ENCODE measurements at regions not wholly inside any gene's neighbourhood (a gene's known extent, or its start where the extent isn't known, plus 50 kb on each side); places are given as distances from the start of the nearest gene placed in this dataset.

GRCh38 chr15:70420948-70421482, 323.3 kb upstream of the TLE3 start:
- DNase-seq = no peak

- DNase-seq = no peak
Measured at GRCh38 chr15:70420086-70420947, 322.6 kb upstream of the TLE3 start.

GRCh38 chr15:70418943-70419342, 321.2 kb upstream of the TLE3 start:
- no peak for DNase-seq

- DNase-seq = no peak
Measured at GRCh38 chr15:70417535-70417934, 319.8 kb upstream of the TLE3 start.

GRCh38 chr15:70416829-70417228, 319.1 kb upstream of the TLE3 start:
- DNase-seq = no peak

GRCh38 chr15:70415398-70415797, 317.7 kb upstream of the TLE3 start:
- no peak for DNase-seq

- no peak for DNase-seq
Measured at GRCh38 chr15:70414626-70415025, 316.9 kb upstream of the TLE3 start.

- DNase-seq = no peak
Measured at GRCh38 chr15:70412794-70413193, 315.1 kb upstream of the TLE3 start.

- DNase-seq = no peak
Measured at GRCh38 chr15:70411143-70411863, 313.6 kb upstream of the TLE3 start.

GRCh38 chr15:70410371-70410985, 312.8 kb upstream of the TLE3 start:
- no peak for DNase-seq

GRCh38 chr15:70409388-70409787, 311.7 kb upstream of the TLE3 start:
- DNase-seq = no peak

- DNase-seq = no peak
Measured at GRCh38 chr15:70407955-70408354, 310.2 kb upstream of the TLE3 start.

GRCh38 chr15:70407336-70407670, 309.6 kb upstream of the TLE3 start:
- DNase-seq = no peak

- DNase-seq = no peak
Measured at GRCh38 chr15:70406617-70407335, 309.1 kb upstream of the TLE3 start.

- no peak for DNase-seq
Measured at GRCh38 chr15:70401709-70402108, 304.0 kb upstream of the TLE3 start.

GRCh38 chr15:70400766-70401541, 303.2 kb upstream of the TLE3 start:
- DNase-seq = no peak

GRCh38 chr15:70399204-70399603, 301.5 kb upstream of the TLE3 start:
- no peak for DNase-seq

- DNase-seq = no peak
Measured at GRCh38 chr15:70398694-70399093, 301.0 kb upstream of the TLE3 start.

- DNase-seq = no peak
Measured at GRCh38 chr15:70396807-70397206, 299.1 kb upstream of the TLE3 start.

- no peak for DNase-seq
Measured at GRCh38 chr15:70395164-70395563, 297.4 kb upstream of the TLE3 start.

GRCh38 chr15:70390723-70391122, 293.0 kb upstream of the TLE3 start:
- no peak for DNase-seq

- DNase-seq = no peak
Measured at GRCh38 chr15:70387993-70388392, 290.3 kb upstream of the TLE3 start.

All from T-helper 2 cell (primary cell).